ENCODE measurements at regions not wholly inside any gene's neighbourhood (a gene's known extent, or its start where the extent isn't known, plus 50 kb on each side); places are given as distances from the start of the nearest gene placed in this dataset.
A peak's percentile ranks its signal among the peaks of the same experiment; 100 is the strongest.

DNA sequence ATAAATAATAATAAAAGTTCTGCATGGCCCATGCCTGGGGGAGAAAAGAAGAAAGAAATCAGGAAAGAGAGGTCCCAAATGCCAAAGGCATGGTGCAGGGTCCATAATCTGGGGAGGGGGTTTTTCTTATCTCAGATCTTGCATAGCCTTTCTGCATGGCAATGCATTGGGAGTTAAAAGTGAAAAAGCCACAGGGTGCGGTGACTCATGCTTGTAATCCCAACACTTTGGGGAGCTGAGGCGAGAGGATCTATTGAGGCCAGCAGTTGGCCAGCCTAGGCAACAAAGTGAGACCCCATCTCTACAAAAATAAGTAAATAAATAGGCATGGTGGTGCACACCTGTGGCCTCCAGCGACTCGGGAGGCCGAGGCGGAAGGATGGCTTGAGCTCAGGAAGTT is 76.8 kb upstream of the GATA2 start:
- Histone ChIP-seq H3K27ac (ENCODE audit: low read depth, low read length) (peak overlapping the region; percentile 27), H3K36me3 (ENCODE audit: control insufficient read depth, insufficient read depth, low read length) (no peaks in the 10 kb centered on the region), H3K9ac (ENCODE audit: low read depth, low read length) (no peak overlapping the region), H3K27me3 (ENCODE audit: control insufficient read depth, insufficient read depth, low read length) (no peaks in the 10 kb centered on the region), H3K4me1 (ENCODE audit: control insufficient read depth, insufficient read depth, low read length) (peaks cover 16% of the 10 kb centered on the region), H3K9me3 (ENCODE audit: control insufficient read depth, insufficient read depth, low read length) (no peaks in the 10 kb centered on the region), H3K4me3 (ENCODE audit: low read depth, low read length) (no peak overlapping the region)

DNA sequence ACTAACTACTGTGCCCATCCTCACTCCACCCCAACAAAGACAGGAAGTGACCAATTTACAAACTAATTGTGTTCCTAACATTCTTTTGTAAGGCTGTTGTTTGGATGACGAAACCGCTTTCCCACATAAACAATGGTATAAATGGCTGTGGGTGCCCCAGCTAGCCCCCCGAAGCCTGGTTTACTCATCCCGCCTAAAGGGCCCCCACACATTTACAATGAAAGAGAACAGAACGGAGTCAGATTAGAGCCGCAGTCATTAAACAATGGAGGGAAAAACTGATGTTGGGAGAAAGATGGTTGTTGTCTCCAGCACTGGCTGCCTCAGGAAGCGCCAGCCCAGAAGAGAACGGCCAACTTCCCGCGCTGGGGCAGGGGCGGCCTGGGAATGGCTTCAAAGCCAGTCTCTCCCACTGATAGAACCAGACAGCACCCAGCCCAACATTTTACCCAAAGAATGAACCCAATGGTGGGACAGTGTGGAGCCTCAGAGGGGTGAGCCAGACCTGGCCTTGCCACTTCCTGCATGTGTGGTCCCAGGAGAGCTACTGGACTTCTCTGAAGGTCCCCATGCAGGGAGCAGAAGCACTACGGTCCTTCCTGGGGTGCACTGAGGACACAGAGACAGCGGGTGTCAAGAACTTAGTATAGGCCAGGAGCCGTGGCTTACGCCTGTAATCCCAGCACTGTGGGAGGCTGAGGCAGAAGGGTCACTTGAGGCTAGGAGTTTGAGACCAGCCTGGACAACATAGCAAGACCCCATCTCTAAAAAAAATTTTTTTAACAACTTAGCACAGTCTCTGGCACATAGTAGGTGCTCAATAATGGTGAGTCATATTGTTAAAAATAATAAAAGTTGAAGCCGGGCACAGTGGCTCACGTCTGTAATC is 75.8 kb upstream of the GATA2 start:
- Histone ChIP-seq H3K9ac (ENCODE audit: low read depth, low read length) (peak overlapping the region; percentile 58), H3K4me3 (ENCODE audit: low read depth, low read length) (peak overlapping the region; percentile 17; the same call in 1 of the 2 replicates)

DNA sequence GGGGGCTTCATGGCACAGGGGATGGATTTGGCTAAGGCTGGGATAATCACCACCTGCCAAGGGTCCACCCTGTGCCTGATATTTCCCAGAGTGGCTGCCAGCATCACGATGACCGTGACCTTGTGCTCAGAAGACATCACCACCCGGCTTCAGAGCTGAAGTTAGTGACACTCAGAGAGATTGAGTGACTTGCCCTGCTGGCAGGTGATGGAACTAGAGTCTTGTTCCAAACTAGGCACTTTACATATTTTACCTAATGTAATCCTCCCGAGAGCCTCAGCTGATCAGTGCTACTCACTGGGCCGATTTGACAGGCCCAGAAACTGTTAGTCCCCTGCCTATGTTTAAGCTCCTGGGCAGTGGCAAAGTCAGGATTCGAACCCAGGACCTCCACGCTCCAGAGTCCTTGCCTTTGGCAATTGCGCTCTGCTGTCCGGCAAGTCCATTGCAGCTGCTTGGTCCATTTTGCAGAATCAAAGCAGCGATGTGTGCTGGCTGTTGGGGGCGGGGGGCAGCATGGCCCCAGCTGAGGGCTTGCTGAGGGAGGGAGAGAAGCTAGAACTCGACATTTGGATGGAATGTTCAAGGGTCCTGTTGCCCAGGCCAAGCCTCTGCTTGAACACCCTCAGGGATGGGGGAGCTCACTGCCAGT is 74.8 kb upstream of the GATA2 start:
- Histone ChIP-seq H3K27ac (ENCODE audit: low read depth, low read length) (peak overlapping the region; percentile 96), H3K4me3 (ENCODE audit: low read depth, low read length) (peak overlapping the region; percentile 17; the same call in 1 of the 2 replicates), H3K36me3 (ENCODE audit: control insufficient read depth, insufficient read depth, low read length) (no peaks in the 10 kb centered on the region), H3K9me3 (ENCODE audit: control insufficient read depth, insufficient read depth, low read length) (no peaks in the 10 kb centered on the region), H3K4me1 (ENCODE audit: control insufficient read depth, insufficient read depth, low read length) (peaks cover 16% of the 10 kb centered on the region), H3K9ac (ENCODE audit: low read depth, low read length) (0 out of 2 replicates have a peak overlapping the region, but pooled peaks have one; percentile 34), H3K27me3 (ENCODE audit: control insufficient read depth, insufficient read depth, low read length) (no peaks in the 10 kb centered on the region)

More for the DNA sequence above, 75.8 kb upstream of the GATA2 start:
- Histone ChIP-seq H3K4me1 (ENCODE audit: control insufficient read depth, insufficient read depth, low read length) (peaks cover 16% of the 10 kb centered on the region), H3K9me3 (ENCODE audit: control insufficient read depth, insufficient read depth, low read length) (no peaks in the 10 kb centered on the region), H3K36me3 (ENCODE audit: control insufficient read depth, insufficient read depth, low read length) (no peaks in the 10 kb centered on the region), H3K27me3 (ENCODE audit: control insufficient read depth, insufficient read depth, low read length) (no peaks in the 10 kb centered on the region), H3K27ac (ENCODE audit: low read depth, low read length) (peak overlapping the region; percentile 96)

DNA sequence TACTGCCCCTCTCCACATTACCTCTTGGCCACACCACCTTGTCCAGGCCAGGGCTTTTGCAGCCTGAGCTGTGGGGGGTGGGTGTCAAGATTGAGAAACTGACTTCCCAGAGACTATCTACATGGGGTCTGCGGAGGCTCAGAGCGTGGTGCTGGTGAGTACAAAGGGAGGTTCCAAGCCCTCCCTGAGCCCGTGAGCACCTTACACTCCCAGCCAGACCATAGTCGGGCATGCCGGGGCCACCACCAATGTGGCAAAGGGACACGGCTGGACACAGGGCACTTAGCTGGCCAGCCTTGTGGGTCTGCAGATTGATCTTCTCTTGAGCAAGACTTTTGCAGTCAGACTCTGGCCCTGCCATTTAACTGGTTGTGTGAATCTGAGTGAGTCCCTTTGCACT is 74.1 kb upstream of the GATA2 start:
- H3K36me3 ChIP-seq (ENCODE audit: control insufficient read depth, insufficient read depth, low read length): no peaks in the 10 kb centered on the region
- H3K9me3 ChIP-seq (ENCODE audit: control insufficient read depth, insufficient read depth, low read length): no peaks in the 10 kb centered on the region
- H3K27ac ChIP-seq (ENCODE audit: low read depth, low read length): no peak overlapping the region
- H3K4me3 ChIP-seq (ENCODE audit: low read depth, low read length): no peak overlapping the region
- H3K27me3 ChIP-seq (ENCODE audit: control insufficient read depth, insufficient read depth, low read length): no peaks in the 10 kb centered on the region
- H3K9ac ChIP-seq (ENCODE audit: low read depth, low read length): no peak overlapping the region
- peaks cover 16% of the 10 kb centered on the region for H3K4me1 ChIP-seq (ENCODE audit: control insufficient read depth, insufficient read depth, low read length)

DNA sequence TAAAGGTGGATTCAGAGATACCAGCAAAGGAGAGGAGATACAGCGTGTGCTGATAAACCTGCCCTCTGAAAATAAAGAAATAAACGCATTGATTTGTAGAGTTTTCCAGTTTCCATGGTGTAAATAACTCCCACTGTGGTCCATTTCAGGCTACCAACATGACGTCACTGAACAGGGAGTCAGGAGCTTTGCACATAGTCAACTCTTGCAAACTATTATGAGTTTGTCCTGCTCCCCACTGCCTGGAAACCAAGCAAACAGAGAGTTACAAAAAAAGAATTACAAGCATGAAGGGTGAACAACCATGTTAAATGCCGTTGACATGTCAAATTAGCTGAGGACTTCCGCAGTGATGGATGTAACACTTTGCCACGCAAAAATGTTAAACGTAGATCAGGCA is 70.4 kb upstream of the GATA2 start:
- Histone ChIP-seq H3K36me3 (ENCODE audit: control insufficient read depth, insufficient read depth, low read length) (no peaks in the 10 kb centered on the region), H3K9me3 (ENCODE audit: control insufficient read depth, insufficient read depth, low read length) (no peaks in the 10 kb centered on the region), H3K27me3 (ENCODE audit: control insufficient read depth, insufficient read depth, low read length) (no peaks in the 10 kb centered on the region), H3K27ac (ENCODE audit: low read depth, low read length) (no peak overlapping the region), H3K4me1 (ENCODE audit: control insufficient read depth, insufficient read depth, low read length) (peaks cover 14% of the 10 kb centered on the region), H3K9ac (ENCODE audit: low read depth, low read length) (no peak overlapping the region), H3K4me3 (ENCODE audit: low read depth, low read length) (no peak overlapping the region)

DNA sequence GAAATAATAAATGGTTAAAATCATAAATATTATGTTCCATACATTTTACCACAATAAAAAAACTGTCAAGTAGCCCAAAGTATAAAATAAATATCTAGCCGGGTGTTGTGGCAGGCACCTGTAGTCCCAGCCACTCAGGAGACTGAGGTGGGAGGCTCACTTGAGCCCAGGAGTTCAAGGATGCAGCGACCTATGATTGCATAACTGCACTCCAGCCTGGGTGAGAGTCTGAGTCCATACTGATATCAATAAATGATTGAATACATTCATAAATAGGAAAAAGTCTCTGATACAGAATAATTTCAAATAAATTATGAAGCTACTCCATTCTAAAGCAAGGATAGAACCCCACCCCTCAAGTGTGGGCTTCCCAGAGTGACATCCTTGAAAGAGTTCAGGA is 68.5 kb upstream of the GATA2 start:
- Histone ChIP-seq H3K27me3 (ENCODE audit: control insufficient read depth, insufficient read depth, low read length) (peaks cover 2% of the 10 kb centered on the region), H3K9ac (ENCODE audit: low read depth, low read length) (no peak overlapping the region), H3K4me3 (ENCODE audit: low read depth, low read length) (no peak overlapping the region), H3K4me1 (ENCODE audit: control insufficient read depth, insufficient read depth, low read length) (0 out of 2 replicates have a peak, but pooled peaks cover 7% of the 10 kb centered on the region), H3K27ac (ENCODE audit: low read depth, low read length) (no peak overlapping the region), H3K9me3 (ENCODE audit: control insufficient read depth, insufficient read depth, low read length) (no peaks in the 10 kb centered on the region), H3K36me3 (ENCODE audit: control insufficient read depth, insufficient read depth, low read length) (no peaks in the 10 kb centered on the region)

DNA sequence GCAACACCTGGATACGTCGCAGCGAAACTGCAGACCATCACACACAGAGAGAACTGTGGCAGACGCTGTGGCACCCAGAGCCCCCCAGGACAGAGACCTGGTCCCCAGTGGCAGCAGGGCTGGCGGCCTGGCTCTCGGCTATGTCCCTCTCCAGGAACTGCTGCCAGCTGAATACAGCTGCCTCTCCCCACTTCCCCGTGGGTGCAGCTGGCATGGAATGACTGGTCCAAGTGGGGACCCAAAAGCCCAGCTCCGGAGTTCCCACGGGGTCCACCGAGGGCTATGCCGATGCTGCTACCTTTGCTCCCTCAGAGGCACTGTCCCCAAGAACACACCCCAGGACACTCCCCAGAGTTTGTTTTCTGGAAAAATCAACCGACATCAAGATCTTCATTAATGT is 67.8 kb upstream of the GATA2 start:
- H3K9ac ChIP-seq (ENCODE audit: low read depth, low read length): no peak overlapping the region
- H3K4me3 ChIP-seq (ENCODE audit: low read depth, low read length): no peak overlapping the region
- peaks cover 10% of the 10 kb centered on the region for H3K27me3 ChIP-seq (ENCODE audit: control insufficient read depth, insufficient read depth, low read length)
- no peaks in the 10 kb centered on the region for H3K36me3 ChIP-seq (ENCODE audit: control insufficient read depth, insufficient read depth, low read length)
- H3K27ac ChIP-seq (ENCODE audit: low read depth, low read length): no peak overlapping the region
- 0 out of 2 replicates have a peak, but pooled peaks cover 7% of the 10 kb centered on the region for H3K4me1 ChIP-seq (ENCODE audit: control insufficient read depth, insufficient read depth, low read length)
- no peaks in the 10 kb centered on the region for H3K9me3 ChIP-seq (ENCODE audit: control insufficient read depth, insufficient read depth, low read length)

DNA sequence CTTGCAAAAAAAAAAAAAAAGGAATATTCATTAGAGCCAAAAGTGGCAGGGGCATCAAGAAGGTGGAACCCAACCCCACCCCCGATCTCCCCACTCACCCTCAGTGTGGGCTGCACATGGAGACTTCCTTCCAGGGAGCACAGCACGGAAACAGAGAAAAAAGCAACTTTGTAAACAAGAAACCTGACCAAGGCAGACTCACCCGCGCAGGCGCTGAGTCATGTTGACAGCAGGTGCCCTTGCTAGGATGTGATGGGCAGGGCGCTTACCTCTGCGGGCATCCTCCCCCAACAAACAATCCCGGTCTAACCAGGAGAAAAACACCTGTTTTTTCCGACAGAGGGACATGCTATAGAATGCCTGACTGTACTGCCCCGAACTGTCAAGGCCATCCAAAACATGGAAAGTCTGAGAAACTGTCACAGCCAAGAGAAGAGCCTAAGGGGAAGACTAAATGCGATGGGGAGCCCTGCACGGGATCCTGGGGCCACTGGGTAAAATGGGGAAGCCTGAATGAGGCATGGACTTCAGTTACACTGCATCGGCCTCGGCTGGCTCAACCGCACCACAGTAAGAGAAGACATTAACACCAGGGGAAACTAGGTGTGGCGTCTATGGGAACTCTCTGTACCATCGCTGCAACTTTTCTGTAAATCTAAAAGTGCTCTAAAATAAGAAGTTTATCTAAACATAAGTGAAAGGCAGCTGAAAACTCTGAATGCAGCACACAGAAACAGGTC is 66.7 kb upstream of the GATA2 start:
- peaks cover 19% of the 10 kb centered on the region for H3K27me3 ChIP-seq (ENCODE audit: control insufficient read depth, insufficient read depth, low read length)
- no peak overlapping the region for H3K4me3 ChIP-seq (ENCODE audit: low read depth, low read length)
- H3K4me1 ChIP-seq (ENCODE audit: control insufficient read depth, insufficient read depth, low read length): peaks cover 7% of the 10 kb centered on the region; the same call in 1 of the 2 replicates
- H3K9ac ChIP-seq (ENCODE audit: low read depth, low read length): no peak overlapping the region
- H3K9me3 ChIP-seq (ENCODE audit: control insufficient read depth, insufficient read depth, low read length): no peaks in the 10 kb centered on the region
- peak overlapping the region; percentile 47 for H3K27ac ChIP-seq (ENCODE audit: low read depth, low read length)
- no peaks in the 10 kb centered on the region for H3K36me3 ChIP-seq (ENCODE audit: control insufficient read depth, insufficient read depth, low read length)

DNA sequence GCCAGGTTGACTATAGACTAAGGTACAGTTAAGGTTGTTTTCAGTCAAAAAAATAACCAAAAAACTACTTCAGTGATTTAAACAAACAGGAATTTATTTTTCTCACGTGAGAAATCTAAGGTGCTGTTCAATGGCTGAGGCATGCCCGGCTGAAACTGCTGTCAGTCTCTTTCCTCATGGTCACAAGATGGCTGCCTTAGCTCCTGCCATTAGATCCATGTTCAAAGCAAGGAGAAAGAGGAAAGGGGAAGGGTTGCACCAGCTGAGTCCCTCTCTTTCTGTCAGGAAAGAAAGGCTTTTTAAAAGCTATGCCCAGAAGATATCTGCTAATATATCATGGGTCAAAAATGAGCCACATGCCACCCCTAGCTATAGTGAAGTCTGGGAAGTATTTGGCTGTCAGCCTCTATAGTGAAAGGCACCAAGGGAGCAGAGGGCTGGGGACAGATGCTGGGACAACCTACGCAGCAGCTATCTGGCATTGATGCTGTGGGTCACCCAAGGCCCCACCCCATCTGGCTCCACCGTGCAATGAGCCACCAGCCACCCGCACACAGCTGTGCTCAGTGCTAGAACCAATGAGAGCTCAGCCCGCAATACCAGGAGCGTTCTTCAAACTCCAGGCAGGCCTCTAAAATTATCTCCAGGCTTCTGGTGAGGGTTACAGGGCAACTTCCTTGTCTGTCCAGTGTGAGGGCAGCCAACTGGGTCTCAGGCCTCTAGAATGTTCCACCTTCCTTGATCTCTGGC is 64.7 kb upstream of the GATA2 start:
- Histone ChIP-seq H3K36me3 (ENCODE audit: control insufficient read depth, insufficient read depth, low read length) (no peaks in the 10 kb centered on the region), H3K4me3 (ENCODE audit: low read depth, low read length) (no peak overlapping the region), H3K9me3 (ENCODE audit: control insufficient read depth, insufficient read depth, low read length) (no peaks in the 10 kb centered on the region), H3K4me1 (ENCODE audit: control insufficient read depth, insufficient read depth, low read length) (peaks cover 7% of the 10 kb centered on the region; the same call in 1 of the 2 replicates), H3K9ac (ENCODE audit: low read depth, low read length) (no peak overlapping the region), H3K27me3 (ENCODE audit: control insufficient read depth, insufficient read depth, low read length) (peaks cover 31% of the 10 kb centered on the region), H3K27ac (ENCODE audit: low read depth, low read length) (no peak overlapping the region)

DNA sequence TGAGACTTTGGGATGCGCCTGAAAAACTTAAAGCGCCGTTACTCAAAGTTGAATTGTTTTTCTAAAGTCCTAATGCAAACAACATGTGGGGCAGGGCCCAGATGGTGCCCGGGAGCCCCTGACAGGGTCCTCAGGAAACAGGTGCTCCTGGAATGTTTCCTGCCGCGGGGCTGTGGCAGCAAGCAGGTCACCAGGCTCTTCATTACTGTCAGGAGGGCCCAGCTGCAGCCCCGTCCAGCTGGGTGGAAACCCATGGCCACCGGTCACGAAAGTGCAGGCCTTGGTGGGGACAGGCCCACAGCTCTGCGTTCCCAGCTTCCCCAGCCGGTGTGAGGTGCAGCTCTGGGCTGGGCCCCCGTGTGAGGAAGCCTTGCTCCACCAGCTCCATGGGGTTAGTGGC is 63.9 kb upstream of the GATA2 start:
- peaks cover 7% of the 10 kb centered on the region; the same call in 1 of the 2 replicates for H3K4me1 ChIP-seq (ENCODE audit: control insufficient read depth, insufficient read depth, low read length)
- H3K27me3 ChIP-seq (ENCODE audit: control insufficient read depth, insufficient read depth, low read length): peaks cover 31% of the 10 kb centered on the region
- no peak overlapping the region for H3K27ac ChIP-seq (ENCODE audit: low read depth, low read length)
- H3K4me3 ChIP-seq (ENCODE audit: low read depth, low read length): no peak overlapping the region
- H3K36me3 ChIP-seq (ENCODE audit: control insufficient read depth, insufficient read depth, low read length): no peaks in the 10 kb centered on the region
- H3K9me3 ChIP-seq (ENCODE audit: control insufficient read depth, insufficient read depth, low read length): no peaks in the 10 kb centered on the region
- no peak overlapping the region for H3K9ac ChIP-seq (ENCODE audit: low read depth, low read length)
